HG02642 (cell line): ENCODE measurements at regions not wholly inside any gene's neighbourhood (a gene's known extent, or its start where the extent isn't known, plus 50 kb on each side); places are given as distances from the start of the nearest gene placed in this dataset.

Source experiments
- ATAC-seq: cut with Tn5 transposase; IDR thresholded peaks from one replicate; pipeline ENCODE4 v1.9.1; 2021; ENCODE audit warnings: mild to moderate bottlenecking; ENCODE audit not compliant: unreplicated experiment, poor library complexity

GRCh38 chr20:50272724-50273446 is 82.3 kb downstream of the CEBPB start:
- no peak for ATAC-seq

GRCh38 chr20:50273601-50274491 is 83.2 kb downstream of the CEBPB start:
- ATAC-seq, result no peak

GRCh38 chr20:50274570-50275430 is 84.2 kb downstream of the CEBPB start:
- ATAC-seq, result no peak

- ATAC-seq, result no peak
Observed at GRCh38 chr20:50276119-50277063, 85.8 kb downstream of the CEBPB start.

- ATAC-seq, result no peak
Observed at GRCh38 chr20:50277064-50277415, 86.4 kb downstream of the CEBPB start.

- ATAC-seq, result no peak
Observed at GRCh38 chr20:50277460-50278376, 87.1 kb downstream of the CEBPB start.

- no peak for ATAC-seq
Observed at GRCh38 chr20:50278377-50278683, 87.7 kb downstream of the CEBPB start.

GRCh38 chr20:50278684-50279531 is 88.3 kb downstream of the CEBPB start:
- no peak for ATAC-seq

- ATAC-seq, result no peak
Observed at GRCh38 chr20:50279988-50280850, 89.6 kb downstream of the CEBPB start.

- no peak for ATAC-seq
Observed at GRCh38 chr20:50280851-50281655, 90.4 kb downstream of the CEBPB start.

- no peak for ATAC-seq
Observed at GRCh38 chr20:50281831-50282591, 91.4 kb downstream of the CEBPB start.

GRCh38 chr20:50282592-50283241 is 92.1 kb downstream of the CEBPB start:
- ATAC-seq, result no peak

GRCh38 chr20:50283370-50283769 is 92.7 kb downstream of the CEBPB start:
- no peak for ATAC-seq

GRCh38 chr20:50283922-50284810 is 93.5 kb downstream of the CEBPB start:
- no peak for ATAC-seq
